HG03439 (cell line): ENCODE measurements at regions not wholly inside any gene's neighbourhood (a gene's known extent, or its start where the extent isn't known, plus 50 kb on each side); places are given as distances from the start of the nearest gene placed in this dataset.

Experiments
- ATAC-seq: cut with Tn5 transposase; IDR thresholded peaks from one replicate; pipeline ENCODE4 v1.9.1; 2021; ENCODE audit warnings: mild to moderate bottlenecking, moderate library complexity; ENCODE audit not compliant: unreplicated experiment

DNA sequence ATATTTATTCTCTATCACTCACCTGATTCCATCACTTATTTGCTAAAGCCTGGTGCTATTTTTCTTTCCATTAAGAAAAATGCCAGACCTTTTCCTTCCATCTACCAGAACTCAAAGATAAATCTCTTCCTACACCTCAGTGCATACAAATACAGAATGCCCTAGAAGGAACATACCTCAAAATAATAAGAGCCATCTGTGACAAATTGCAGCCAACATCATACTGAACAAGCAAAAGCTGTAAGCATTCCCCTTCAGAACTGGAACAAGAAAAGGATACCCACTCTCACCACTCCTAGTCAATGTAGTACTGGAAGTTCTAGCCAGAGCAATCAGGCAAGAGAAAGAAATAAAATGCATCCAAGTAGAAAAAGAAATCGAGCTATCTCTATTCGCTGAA lies 315.9 kb upstream of the UBE2E3 start:
- ATAC-seq: no peak

GRCh38 chr2:180662941-180663471 lies 317.4 kb upstream of the UBE2E3 start:
- no peak for ATAC-seq

DNA sequence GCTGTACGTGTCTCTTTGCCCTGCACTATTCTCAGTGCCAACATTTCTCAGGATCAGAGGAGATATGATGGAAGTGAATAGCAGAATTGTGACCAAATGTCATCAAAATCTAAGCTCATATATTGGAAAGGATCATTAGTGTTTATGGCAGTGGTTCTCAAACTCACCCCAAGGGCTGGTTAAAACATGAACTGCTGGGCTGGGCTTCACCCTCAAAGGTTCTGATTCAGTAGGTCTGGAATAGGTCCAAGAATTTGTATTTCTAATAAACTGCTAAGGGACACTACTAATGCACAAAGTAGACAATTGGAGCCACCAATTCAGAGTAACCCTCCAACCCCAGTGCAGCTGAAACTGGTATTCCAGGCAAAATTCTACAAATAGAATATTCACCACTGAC lies 317.9 kb upstream of the UBE2E3 start:
- no peak for ATAC-seq

- ATAC-seq: no peak
Observed at GRCh38 chr2:180661686-180662030, 318.7 kb upstream of the UBE2E3 start.

- ATAC-seq: no peak
Observed at GRCh38 chr2:180660881-180661685, 319.3 kb upstream of the UBE2E3 start.

- no peak for ATAC-seq
Observed at GRCh38 chr2:180660207-180660606, 320.2 kb upstream of the UBE2E3 start.

DNA sequence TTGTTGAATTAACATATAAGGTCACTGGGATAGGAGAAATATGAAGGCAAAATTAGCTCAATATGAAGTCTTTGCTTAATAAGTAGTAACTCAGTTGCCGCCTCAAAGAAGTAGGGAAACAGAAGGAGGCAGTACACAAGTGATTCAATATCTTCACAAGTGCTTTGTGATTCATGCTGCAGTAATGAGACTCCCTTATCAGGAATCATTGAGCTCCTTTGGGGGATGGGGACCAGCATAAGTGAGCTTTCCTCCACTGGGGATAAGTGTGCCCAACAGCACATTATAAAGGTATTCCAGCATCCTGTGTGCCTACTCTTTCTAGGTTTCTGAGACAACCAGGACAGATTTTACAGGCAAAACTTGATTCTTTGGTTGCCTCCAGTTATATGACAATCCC lies 323.4 kb upstream of the UBE2E3 start:
- ATAC-seq: no peak

DNA sequence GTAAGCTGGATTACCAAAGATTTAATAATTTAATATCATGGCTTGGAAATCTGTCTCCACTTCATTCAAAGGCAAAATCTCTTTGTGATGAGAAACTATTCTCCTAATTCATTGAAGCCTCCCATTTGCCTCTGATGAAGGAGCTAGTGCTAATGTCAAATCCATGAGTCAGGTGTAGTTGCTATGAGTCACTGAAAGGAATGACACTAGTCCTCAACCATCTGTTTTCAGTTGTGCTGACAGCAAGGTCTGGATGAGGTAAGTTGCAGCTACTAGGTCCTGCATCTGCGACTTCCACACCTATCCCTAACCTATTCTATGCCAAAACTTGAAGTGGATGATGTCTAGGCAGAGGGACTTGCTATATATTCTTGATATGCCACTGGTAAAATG lies 324.0 kb upstream of the UBE2E3 start:
- ATAC-seq: no peak

DNA sequence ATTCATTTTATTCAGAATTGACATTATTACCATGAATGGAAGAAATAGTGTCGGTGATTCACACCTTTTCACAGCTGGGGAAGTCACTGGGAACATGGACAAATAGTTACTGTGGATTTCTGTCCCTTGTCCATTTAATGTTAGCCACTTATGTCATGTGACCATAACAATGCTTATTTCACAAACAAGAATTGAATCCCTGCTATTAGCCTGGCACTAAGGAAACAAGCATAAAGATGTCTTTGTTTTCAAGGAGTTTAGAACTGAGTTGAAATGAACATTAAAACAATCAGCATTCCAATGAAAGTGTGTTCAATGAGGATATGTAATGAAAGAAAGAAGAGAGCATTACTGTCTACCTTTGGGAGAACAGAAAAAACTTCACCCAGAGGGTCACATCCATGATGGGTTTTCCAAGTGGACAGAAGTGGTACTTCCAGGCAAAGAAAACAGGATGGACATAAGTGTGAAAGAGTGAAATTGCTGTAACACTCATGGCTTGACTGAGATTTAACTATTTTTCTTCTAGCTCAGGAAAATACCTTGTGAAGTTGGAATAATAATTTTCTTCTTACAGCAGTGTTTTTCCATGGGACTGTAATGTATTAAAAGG lies 324.5 kb upstream of the UBE2E3 start:
- ATAC-seq: no peak

GRCh38 chr2:180655393-180655792 lies 325.0 kb upstream of the UBE2E3 start:
- no peak for ATAC-seq

DNA sequence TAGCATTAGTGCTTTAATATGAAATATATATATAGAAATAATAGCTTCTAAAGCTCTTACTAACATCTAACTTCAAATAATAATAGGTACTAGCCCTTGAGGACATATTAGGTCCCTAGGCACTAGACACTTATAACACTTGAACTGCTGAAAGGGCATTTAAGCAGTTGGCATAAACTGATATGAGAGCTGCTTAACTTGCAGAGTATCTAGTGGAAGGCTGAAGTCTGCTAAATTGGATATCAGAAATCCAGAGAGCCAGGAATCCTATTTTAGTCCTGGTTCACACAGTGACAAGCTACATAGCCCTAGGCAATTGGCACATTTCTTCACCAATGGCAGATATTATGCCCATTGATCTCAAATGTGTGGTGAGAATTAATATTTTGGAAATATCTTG lies 326.9 kb upstream of the UBE2E3 start:
- no peak for ATAC-seq

DNA sequence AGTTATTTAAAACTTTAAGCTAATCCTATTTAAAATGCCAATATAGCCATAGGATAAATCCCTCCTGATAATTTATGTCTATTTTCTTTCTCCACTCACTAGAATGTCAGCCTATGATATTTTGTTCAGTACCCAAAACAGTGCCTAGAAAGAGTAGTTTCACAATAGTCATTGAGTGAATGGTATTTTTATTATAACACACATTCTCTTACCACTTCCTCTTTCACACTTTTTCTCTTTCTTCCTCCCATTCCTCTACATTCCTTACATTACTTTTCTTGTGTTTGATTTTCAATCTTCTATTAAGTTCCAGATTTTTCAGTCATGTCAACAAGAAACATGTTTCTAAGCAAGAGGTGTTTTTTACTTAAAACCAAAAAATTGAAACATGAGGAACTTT lies 327.6 kb upstream of the UBE2E3 start:
- ATAC-seq: no peak

GRCh38 chr2:180651596-180651995 lies 328.8 kb upstream of the UBE2E3 start:
- no peak for ATAC-seq

DNA sequence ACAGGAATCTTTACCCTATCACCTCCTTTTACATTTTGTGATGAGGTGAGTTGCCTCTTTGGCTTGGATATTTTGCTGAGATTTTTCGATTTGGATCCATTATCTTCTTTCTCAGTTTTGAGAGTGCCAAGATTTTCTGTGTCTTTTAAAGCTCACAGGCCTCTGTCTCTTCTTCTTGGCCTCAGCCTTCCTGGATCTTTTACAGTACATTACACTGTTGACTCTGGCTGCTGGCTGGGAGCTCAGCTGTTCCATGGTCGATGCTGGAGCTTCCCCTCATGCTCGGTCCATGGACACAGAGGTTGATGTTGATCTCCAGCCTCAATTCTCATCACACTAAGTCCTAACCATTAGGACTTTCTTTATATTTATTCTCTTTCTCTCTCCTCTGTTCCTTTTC lies 332.8 kb upstream of the UBE2E3 start:
- ATAC-seq: no peak

DNA sequence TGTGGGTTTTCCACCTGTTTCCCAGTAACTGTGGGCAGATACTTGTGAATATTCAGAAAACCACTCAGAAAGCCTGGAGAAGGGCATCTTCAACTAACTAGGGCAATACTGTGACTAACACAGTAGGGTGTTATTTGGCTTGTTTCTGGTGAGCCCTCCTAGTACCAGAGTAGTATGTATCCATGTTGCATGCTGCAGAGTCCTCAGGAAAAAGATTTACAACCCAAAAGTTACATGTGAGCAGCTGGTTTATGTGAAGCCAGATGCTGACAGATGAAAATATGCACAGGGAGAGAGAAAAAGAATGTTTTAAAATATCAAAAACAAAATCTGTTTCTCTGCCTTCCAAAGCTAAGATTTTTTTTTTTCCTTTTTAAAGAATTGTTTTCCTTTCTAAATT lies 333.2 kb upstream of the UBE2E3 start:
- no peak for ATAC-seq

GRCh38 chr2:180646756-180647155 lies 333.6 kb upstream of the UBE2E3 start:
- ATAC-seq: no peak

DNA sequence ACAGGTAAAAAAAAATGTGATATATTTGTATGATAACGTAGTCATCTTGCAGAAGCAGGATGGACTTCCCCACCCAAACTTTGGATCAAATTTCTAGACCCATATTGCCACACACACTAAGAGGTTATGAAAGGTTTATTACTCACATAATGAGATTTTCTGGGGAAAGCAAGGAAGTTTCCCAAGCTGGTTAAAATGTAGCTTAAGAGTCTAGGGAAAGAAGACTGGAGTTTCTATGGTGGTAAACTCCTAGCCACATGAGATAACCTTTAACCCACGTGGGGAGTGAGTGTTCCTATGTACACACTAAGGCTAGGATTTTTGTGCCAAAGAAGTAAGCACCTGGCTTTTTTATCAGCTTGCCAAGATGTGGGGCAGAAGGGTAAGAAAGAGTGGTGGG lies 335.7 kb upstream of the UBE2E3 start:
- no peak for ATAC-seq

DNA sequence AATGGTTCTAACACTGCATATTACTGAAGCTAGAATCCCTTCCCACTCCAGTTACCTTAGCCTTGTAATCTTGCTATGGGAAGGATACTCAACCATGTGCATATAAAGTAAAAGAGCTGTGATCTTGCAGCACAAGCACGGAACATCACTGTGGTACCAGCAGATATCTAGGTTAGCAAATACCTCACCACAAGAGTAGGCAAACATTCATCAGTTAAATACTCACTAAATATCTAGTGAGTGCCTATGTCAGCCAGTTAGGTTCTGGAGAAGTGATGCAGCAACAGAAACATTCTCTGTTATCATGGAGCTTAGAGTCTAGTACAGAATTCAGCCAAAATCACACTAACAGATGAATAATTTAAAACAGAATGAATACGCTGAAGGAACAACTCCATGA lies 349.6 kb upstream of the UBE2E3 start:
- ATAC-seq: no peak

DNA sequence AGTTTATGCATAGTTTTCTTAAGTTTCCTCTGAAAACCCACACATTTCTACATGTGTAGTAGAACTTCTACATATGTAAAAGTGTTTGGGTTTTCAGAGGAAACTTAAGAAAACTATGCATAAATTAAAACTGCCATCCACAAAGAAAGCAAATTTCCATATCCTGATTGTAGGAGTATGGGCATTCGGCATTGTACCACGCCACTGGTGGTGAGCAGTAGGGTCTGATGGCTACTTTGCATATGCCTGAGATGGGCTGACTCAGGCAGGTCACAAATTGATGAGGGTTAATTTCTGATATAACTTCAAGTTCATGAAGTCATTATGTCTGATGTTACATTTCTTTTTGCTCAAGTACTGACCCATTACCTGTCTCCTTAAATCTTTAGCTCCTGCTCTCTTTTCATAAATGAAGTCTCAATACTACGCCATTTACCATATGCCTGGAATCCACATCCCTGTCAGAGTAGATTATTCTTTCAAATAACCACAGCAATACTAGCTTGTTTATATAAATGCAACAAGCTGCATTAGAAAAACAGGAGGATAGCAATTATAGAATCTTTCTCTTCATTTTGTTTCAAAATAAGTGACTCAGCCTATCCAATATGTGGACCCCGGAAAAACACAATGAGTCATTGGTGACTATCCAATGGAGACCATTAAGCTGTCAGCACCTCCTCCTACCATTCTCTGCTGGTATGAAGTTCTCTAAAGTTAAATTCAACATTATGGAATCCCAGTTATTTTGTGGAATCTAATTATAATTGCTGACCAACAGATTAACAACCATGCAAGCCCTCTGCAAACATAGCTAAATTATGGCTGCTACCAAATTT lies 355.2 kb upstream of the UBE2E3 start:
- ATAC-seq: no peak

DNA sequence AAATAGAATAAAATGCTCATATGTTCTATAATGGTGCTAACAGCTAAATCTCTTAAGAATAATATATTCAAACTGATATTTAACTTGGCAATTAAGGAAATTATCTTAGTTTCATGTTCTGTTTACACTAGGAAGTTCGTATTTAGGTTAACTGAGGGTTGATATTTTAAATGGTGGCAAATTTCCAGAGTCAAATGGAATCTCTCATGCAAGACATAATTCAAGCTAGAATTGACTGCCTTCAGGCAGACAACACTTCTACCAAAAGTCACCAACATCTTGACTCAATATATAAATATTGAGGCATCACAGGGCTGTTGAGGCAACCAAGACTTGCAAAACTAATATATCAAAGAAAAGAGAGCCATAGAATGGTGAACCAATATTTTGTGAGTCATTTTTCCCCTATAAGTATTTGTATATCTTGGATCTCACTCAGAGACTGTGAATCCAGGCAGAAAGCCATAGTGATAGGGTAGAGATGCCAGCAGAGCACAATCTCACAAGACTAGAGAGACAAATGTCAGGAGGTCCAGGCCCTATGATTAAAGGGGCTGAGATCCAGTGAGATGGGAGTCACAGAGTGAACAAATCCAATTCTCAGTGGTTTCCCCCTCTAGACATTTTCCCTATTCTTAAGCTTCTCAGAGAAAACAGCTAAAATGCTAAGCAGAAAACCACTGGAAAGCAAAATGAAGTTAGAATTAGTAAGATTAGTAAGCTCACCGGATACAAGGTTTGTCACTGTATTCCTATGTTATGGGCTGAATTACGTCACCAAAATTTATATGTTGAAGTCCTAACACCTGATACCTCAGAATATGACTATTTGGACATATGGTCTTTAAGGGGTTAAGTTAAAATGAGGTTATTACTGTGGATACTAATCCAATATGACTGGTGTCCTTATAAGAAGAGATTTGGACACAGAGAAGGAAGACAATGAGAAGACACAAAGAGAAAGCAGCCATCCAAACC lies 358.2 kb upstream of the UBE2E3 start:
- no peak for ATAC-seq

GRCh38 chr2:180621366-180621765 lies 359.0 kb upstream of the UBE2E3 start:
- no peak for ATAC-seq
